ENCODE measurements at regions not wholly inside any gene's neighbourhood (a gene's known extent, or its start where the extent isn't known, plus 50 kb on each side); places are given as distances from the start of the nearest gene placed in this dataset.

GRCh38 chr11:29781268-29781667 is 235.6 kb downstream of the KCNA4 start:
- no peak for DNase-seq (ENCODE audit: low spot score)

DNA sequence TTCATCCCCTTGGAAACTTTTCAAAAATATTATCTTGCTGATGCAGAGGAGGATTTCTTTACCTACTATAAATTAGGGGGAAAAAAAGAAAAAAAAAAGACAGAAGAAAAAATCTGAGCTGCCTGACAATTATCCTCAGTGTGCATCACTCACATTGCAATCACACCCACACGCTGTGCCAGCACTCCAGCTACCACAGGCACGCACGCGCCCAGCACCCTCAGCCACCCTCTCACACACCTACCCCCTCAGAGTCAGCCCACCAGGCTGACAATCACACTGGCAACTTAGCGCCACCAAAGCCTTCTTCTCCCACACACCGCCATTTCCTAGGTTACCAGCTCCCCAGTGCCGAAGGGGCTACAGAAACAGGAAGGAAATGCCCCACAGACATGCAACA is 236.1 kb downstream of the KCNA4 start:
- DNase-seq (ENCODE audit: low spot score): no peak

GRCh38 chr11:29773656-29774264 is 243.1 kb downstream of the KCNA4 start:
- DNase-seq (ENCODE audit: low spot score): peak; percentile 7

DNA sequence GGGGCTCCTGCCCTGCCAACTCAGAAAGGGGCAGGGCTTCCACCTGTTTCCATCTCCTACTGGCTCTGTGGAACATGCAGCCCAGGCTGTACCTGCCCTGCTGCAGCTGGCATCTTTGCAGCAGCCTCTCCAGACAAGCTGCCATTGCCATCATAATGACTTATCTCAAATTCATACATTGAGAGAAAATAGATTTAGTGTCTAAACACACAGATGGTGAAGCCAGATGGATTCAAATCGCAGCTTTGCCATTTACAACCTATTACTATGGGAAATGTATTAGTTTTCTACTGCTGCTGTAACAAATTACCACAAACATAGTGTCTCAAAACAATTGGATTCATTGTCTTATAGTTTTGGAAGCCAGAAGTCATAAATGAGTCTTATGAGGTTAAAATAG is 260.0 kb downstream of the KCNA4 start:
- DNase-seq (ENCODE audit: low spot score): no peak

- DNase-seq (ENCODE audit: low spot score): no peak
Observed at GRCh38 chr11:29755474-29755873, 261.4 kb downstream of the KCNA4 start.

DNA sequence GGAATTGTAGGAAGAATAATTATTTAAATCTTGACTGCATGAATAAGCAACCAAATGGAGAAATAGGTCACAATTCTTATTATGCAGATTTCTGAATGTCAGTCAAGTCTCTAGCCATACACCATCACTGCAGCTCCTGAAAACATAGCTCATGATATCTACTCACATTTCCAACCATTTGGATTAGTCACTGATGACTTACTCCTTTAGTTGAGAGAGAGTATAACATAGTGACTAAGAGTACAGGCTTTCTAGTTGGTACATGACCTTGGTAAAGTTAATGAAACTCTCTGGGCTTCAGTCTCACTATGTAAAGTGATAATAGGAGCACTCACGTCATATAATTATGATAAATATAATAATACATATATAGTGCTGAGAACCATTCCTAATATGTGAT is 265.2 kb downstream of the KCNA4 start:
- DNase-seq (ENCODE audit: low spot score): no peak

- DNase-seq (ENCODE audit: low spot score): no peak
Observed at GRCh38 chr11:29750392-29750791, 266.4 kb downstream of the KCNA4 start.

- DNase-seq (ENCODE audit: low spot score): no peak
Observed at GRCh38 chr11:29734287-29734686, 282.5 kb downstream of the KCNA4 start.

GRCh38 chr11:29713831-29714320 is 303.0 kb downstream of the KCNA4 start:
- no peak for DNase-seq (ENCODE audit: low spot score)

DNA sequence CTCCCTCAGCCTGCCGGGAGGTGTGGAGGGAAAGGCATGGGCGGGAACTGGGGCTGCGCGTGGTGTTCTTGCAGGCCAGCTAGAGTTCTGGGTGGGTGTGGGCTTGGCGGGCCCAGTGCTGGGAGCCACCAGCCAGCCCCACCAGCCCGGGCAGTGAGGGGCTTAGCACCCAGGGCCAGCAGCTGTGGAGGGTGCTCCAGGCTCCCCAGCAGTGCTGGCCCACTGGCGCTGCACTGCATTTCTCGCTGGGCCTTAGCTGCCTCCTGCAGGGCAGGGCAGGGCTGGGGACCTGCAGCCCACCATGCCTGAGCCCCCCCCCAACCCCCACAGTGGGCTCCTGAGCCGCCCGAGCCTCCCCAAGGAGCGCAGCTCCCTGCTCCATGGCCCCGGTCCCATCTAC is 304.2 kb downstream of the KCNA4 start:
- no peak for DNase-seq (ENCODE audit: low spot score)

DNA sequence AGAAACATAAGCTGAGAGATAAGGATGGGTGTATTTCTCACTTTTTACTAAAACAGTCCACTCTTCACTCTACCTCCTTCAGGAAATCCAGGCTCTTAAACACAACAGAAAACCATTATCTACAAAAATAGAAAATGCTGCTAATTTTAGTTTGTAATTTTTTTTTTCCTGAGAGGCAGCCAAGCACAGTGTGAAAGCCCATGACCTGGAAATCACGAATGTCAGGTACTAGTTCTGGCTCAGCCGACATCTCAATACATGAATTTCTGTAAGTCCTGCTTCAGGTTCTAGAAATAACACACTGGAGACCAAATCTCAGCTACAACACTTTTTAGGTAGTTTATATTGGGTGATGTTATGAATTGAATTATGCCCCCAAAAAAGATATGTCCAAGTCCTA is 308.9 kb downstream of the KCNA4 start:
- no peak for DNase-seq (ENCODE audit: low spot score)

DNA sequence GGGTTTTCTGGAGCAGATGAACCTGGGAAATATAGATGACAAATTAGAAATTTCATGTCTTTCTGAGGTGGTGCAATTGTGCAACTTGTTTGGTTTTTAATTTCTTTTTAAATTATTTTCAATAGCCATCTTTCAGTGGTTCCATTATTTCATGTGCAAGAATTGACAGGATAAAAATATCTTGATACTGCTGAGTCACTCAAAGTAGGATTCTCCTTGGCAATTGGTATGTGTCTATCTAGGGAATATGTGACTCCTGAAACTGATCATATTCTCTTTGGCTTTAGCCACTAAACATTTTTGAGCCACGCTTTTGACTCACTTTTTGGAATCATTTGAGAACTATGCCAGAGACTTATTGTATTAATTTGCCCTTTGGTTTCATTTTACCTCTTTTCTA is 331.5 kb downstream of the KCNA4 start:
- DNase-seq (ENCODE audit: low spot score): no peak

DNA sequence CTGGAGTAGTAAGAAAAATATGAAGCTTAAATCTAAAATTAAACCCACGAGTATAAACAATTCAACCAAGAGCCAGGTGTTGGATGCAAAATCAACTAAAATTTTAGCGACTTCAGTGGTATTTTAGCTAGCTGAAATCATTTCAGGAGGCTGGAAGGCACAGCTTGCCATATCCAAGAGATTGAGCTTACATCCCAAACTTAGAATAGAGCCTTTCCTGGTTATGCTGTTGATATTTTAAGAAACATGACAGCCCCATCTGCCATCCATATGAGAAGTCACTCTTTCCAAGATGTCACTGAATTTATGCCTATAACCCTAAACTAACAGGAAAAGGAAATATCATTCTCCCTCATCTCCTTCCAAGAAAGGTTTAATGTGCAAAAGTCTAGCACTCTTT is 334.0 kb downstream of the KCNA4 start:
- DNase-seq (ENCODE audit: low spot score): no peak

DNA sequence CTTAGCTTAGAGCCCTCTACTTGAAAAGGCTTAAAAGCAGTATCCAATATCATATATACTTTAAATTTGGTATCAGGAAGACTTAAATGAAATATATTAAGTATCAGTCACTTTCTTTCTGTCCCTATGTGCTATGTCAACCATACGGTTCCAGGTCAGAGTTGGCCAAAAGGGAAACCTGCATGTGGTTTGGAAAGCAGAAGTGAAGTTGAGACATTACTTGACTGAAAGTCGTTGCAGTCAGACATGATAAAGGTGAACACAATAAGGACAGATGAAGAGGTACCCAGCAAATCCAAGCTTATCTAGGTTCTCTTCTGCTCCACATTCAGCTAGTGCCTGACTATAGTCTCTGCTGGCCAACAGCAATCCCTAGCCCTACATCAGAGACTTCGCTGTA is 336.8 kb downstream of the KCNA4 start:
- DNase-seq (ENCODE audit: low spot score): no peak

GRCh38 chr11:29676993-29677392 is 339.8 kb downstream of the KCNA4 start:
- peak; percentile 9 for DNase-seq (ENCODE audit: low spot score)

DNA sequence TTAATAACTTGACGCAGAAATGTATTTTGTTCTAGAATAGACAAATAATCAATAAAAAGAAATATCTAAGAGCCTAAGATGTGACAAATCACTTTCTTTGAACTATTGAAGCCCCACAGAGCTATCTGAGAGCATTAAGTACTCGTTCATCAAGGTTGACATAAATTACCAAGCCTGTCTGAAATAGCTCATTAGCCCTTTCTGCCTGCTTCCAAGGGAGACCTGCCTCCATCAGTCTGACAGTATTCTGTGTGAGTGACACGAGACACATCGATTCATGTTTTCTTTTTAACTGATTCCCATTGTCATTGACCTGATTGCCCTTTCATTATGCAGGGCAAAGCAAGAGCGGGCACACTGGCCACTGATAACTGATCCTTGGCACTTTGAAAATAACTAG is 347.5 kb downstream of the KCNA4 start:
- DNase-seq (ENCODE audit: low spot score): no peak

DNA sequence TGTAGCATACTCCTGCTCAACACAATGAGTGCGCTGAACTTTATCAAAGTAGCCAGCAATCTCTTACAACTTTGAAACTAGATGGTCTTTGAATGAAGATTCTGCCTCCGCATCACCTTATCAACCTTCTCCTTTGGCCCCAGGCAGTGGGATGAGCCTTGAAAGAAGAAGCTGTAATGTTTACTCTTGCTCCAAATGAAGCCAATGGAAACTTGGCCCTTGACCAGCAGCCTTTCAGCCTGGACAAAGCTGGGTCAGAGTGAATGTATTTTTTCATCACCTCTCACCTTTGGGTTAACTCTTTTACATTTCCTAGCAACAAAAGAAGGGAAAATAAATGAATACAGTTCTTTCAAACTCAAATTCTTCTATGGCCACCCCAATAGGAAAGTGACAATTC is 359.1 kb downstream of the KCNA4 start:
- no peak for DNase-seq (ENCODE audit: low spot score)

- no peak for DNase-seq (ENCODE audit: low spot score)
Observed at GRCh38 chr11:29656597-29656996, 360.2 kb downstream of the KCNA4 start.

DNA sequence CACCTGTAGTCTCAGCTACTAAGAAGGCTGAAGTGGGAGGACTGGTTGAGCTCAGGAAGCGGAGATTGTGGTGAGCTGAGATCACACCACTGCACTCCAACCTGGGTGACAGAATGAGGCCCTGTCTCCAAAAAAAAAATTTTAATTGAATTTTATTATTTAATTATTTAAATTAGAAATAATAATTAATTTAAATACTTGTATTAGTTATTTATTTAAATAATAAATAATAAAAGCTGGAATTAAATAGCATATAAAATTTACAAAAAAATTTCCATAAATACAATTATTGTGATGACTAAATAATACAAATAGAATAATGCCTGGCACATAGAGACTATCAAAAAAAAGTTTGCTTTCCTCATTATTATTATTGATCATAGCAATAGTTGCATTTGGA is 371.5 kb downstream of the KCNA4 start:
- DNase-seq (ENCODE audit: low spot score): no peak

GRCh38 chr11:29641201-29641600 is 375.6 kb downstream of the KCNA4 start:
- DNase-seq (ENCODE audit: low spot score): no peak

DNA sequence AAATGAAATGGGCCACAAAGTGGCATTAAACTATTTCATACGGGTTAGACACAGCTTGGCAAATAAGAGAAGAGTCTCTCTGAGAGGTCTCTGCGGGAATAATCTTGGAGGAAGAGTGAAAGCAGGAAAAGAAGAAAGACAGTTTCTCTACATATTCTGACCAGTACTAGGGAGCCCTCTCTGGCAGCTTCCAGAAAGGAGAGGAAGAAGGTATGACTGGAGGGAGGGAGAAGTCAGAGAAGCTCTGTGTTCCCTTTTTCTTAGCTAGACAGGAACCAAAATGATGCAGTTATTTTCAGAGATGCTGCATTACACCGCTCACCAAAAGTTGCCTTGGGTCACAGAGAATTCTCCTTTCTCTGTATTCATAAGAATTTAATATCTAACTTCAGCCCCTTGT is 382.1 kb downstream of the KCNA4 start:
- no peak for DNase-seq (ENCODE audit: low spot score)

DNA sequence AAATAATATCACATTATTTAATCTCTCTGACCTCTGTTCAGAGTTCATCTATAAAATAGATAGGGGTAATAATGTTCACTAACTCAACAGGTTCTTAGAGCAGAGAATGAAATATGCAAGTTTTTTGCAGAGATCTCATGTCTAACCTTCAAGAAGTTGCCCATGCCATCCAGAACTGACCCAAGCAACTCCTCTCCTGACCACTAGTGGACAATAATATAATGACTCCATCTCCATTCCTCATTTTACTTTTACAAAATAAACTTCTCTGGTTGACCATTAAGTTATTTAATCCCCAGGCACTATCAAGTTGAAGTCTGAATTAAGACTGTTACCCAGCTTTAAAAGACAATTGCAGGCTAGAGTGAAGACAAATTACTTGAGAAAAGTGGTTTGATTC is 382.6 kb downstream of the KCNA4 start:
- peak; percentile 9 for DNase-seq (ENCODE audit: low spot score)

- DNase-seq (ENCODE audit: low spot score): peak; percentile 9
Observed at GRCh38 chr11:29629286-29629685, 387.5 kb downstream of the KCNA4 start.

GRCh38 chr11:29628609-29629008 is 388.2 kb downstream of the KCNA4 start:
- no peak for DNase-seq (ENCODE audit: low spot score)

GRCh38 chr11:29627541-29627940 is 389.3 kb downstream of the KCNA4 start:
- DNase-seq (ENCODE audit: low spot score): no peak

All from AG20443 (cell line).